ACHN (cell line): ENCODE measurements at regions not wholly inside any gene's neighbourhood (a gene's known extent, or its start where the extent isn't known, plus 50 kb on each side); places are given as distances from the start of the nearest gene placed in this dataset.

Experiments
- DNase-seq: peaks from one replicate; pipeline ENCODE4 v3.0.0-alpha.2; 2015
- in situ Hi-C: cut with HindIII; loops from 2 replicates; pipeline ENCODE4 v1.10.0; 2017; ENCODE audit warnings: low sequenced_read_pairs, low pct_ligation_motif_present, low pct_unique_long_range_greater_than_20kb

GRCh38 chr4:156021298-156021697, 67.6 kb upstream of the CTSO start:
- DNase-seq = no peak
- in situ Hi-C loops = no loop called here

- no peak for DNase-seq
- in situ Hi-C loops = no loop called here
Observed at GRCh38 chr4:156019246-156019645, 65.6 kb upstream of the CTSO start.

GRCh38 chr4:156018383-156018782, 64.7 kb upstream of the CTSO start:
- no peak for DNase-seq
- in situ Hi-C loops = no loop called here

- no peak for DNase-seq
- in situ Hi-C loops = no loop called here
Observed at GRCh38 chr4:156015781-156016180, 62.1 kb upstream of the CTSO start.

- in situ Hi-C loops = no loop called here
- DNase-seq = no peak
Observed at GRCh38 chr4:156006192-156006591, 52.5 kb upstream of the CTSO start.
